GM23338 (cell line): ENCODE measurements at regions not wholly inside any gene's neighbourhood (a gene's known extent, or its start where the extent isn't known, plus 50 kb on each side); places are given as distances from the start of the nearest gene placed in this dataset.

Experiments
- ATAC-seq: fragments of 200-7000 bp; cut with Tn5 transposase; 3 replicates; pipeline ENCODE4 v1.9.1; 2020
- DNase-seq: peaks from one replicate; pipeline ENCODE4 v3.0.0-alpha.2; 2015; ENCODE audit warnings: low spot score
- H2AFZ ChIP-seq: fragments of 200-600 bp; sonication (generic); 2 replicates; pipeline ENCODE4 v1.8.0; 2016; ENCODE audit warnings: antibody characterized with exemption, mild to moderate bottlenecking, moderate library complexity
- H3F3A ChIP-seq: fragments of 200-600 bp; sonication (generic); replicated peaks from 2 replicates; pipeline ENCODE4 v1.8.0; 2017; ENCODE audit warnings: antibody characterized with exemption, mixed run types, low read depth
- H3K27ac ChIP-seq: fragments of 200-600 bp; sonication (generic); 2 replicates; pipeline ENCODE4 v1.6.1; 2016; ENCODE audit warnings: low read depth
- H3K27me3 ChIP-seq: fragments of 200-600 bp; sonication (generic); 2 replicates; pipeline ENCODE4 v1.8.0; 2016; ENCODE audit warnings: mild to moderate bottlenecking, mixed run types, moderate library complexity; ENCODE audit not compliant: insufficient read depth
- H3K36me3 ChIP-seq: fragments of 200-600 bp; sonication (generic); 2 replicates; pipeline ENCODE4 v1.8.0; 2016; ENCODE audit warnings: mild to moderate bottlenecking; ENCODE audit not compliant: insufficient read depth
- H3K4me1 ChIP-seq: fragments of 200-600 bp; sonication (generic); 2 replicates; pipeline ENCODE4 v1.8.0; 2016; ENCODE audit warnings: mild to moderate bottlenecking, moderate library complexity; ENCODE audit not compliant: insufficient read depth
- H3K4me2 ChIP-seq: fragments of 200-600 bp; sonication (generic); 2 replicates; pipeline ENCODE4 v1.7.1; 2017; ENCODE audit warnings: mixed run types
- H3K4me3 ChIP-seq: fragments of 200-600 bp; sonication (generic); 2 replicates; pipeline ENCODE4 v1.6.1; 2016; ENCODE audit warnings: mixed run types
- H3K79me2 ChIP-seq: fragments of 200-600 bp; sonication (generic); replicated peaks from 2 replicates; pipeline ENCODE4 v1.8.0; 2017; ENCODE audit warnings: mild to moderate bottlenecking; ENCODE audit not compliant: insufficient read depth
- H3K9me2 ChIP-seq: fragments of 200-600 bp; sonication (generic); 2 replicates; pipeline ENCODE4 v1.8.0; 2017; ENCODE audit not compliant: insufficient read depth
- H4K20me1 ChIP-seq: fragments of 200-600 bp; sonication (generic); replicated peaks from 2 replicates; pipeline ENCODE4 v1.8.0; 2017; ENCODE audit warnings: mild to moderate bottlenecking; ENCODE audit not compliant: insufficient read depth
- H3K27ac Mint-ChIP-seq: 2 replicates; pipeline ENCODE4 v1.8.0; 2020; ENCODE audit warnings: inconsistent platforms, mild to moderate bottlenecking, moderate library complexity, mixed read lengths
- H3K27me3 Mint-ChIP-seq: 3 replicates; pipeline ENCODE4 v1.8.0; 2022; ENCODE audit warnings: low read depth, mild to moderate bottlenecking, moderate library complexity, mixed read lengths, inconsistent platforms; ENCODE audit not compliant: insufficient read depth, poor library complexity
- H3K36me3 Mint-ChIP-seq: 3 replicates; pipeline ENCODE4 v1.8.0; 2021; ENCODE audit warnings: low read depth, mild to moderate bottlenecking, inconsistent platforms, moderate library complexity, mixed read lengths
- H3K4me1 Mint-ChIP-seq: 3 replicates; pipeline ENCODE4 v1.8.0; 2020; ENCODE audit warnings: mild to moderate bottlenecking, inconsistent platforms, mixed read lengths
- H3K4me3 Mint-ChIP-seq: 3 replicates; pipeline ENCODE4 v1.8.0; 2021; ENCODE audit warnings: moderate library complexity, mild to moderate bottlenecking, inconsistent platforms, mixed read lengths
- H3K9me3 Mint-ChIP-seq: 3 replicates; pipeline ENCODE4 v1.8.0; 2020; ENCODE audit warnings: moderate library complexity, mild to moderate bottlenecking, inconsistent platforms, mixed read lengths
- EZH2 ChIP-seq: fragments of 200-600 bp; sonication (generic); IDR thresholded peaks from one replicate; pipeline ENCODE4 v1.8.0; 2017; ENCODE audit warnings: antibody characterized with exemption, mild to moderate bottlenecking, low read depth; ENCODE audit not compliant: unreplicated experiment
- NANOG ChIP-seq: IDR thresholded peaks from 2 replicates; pipeline ENCODE4 v1.6.1; 2016; ENCODE audit warnings: antibody characterized with exemption, borderline replicate concordance
- POLR2AphosphoS5 ChIP-seq: IDR thresholded peaks from 2 replicates; pipeline ENCODE4 v1.6.1; 2016; ENCODE audit warnings: antibody characterized with exemption, low read depth
- REST ChIP-seq: IDR thresholded peaks from one replicate; pipeline ENCODE4 v1.6.1; 2018; ENCODE audit warnings: antibody characterized with exemption; ENCODE audit not compliant: unreplicated experiment
- ZNF331 ChIP-seq: fragments of 250-450 bp; sonication (Bioruptor Pico); IDR thresholded peaks from 2 replicates; pipeline ENCODE4 v1.5.0; 2020; ENCODE audit warnings: low read depth, mild to moderate bottlenecking, moderate library complexity
- ZNF462 ChIP-seq: fragments of 250-450 bp; sonication (Bioruptor Pico); IDR thresholded peaks from 2 replicates; pipeline ENCODE4 v1.5.0; 2020; ENCODE audit warnings: mild to moderate bottlenecking, moderate library complexity
- TF ChIP-seq, protein P1 (sequence below): IDR thresholded peaks from 2 replicates; pipeline ENCODE4 v1.6.1; 2016; ENCODE audit warnings: antibody characterized with exemption
- TF ChIP-seq, protein P2 (sequence below), 2 experiments: fragments of 200-600 bp in 1 of 2; sonication (generic) in 1 of 2; conservative IDR thresholded peaks; 2 replicates each; pipeline versions ENCODE4 v1.5.1 to v1.6.1; 2016 to 2017; ENCODE audit warnings: antibody characterized with exemption in 2 of 2, low read depth in 2 of 2, mild to moderate bottlenecking in 2 of 2, moderate library complexity in 1 of 2

GRCh38 chr4:148903388-148903787 lies 461.2 kb upstream of the NR3C2 start:
- Mint-ChIP-seq H3K4me3 (no peak overlapping the region), H3K27me3 (no peaks in the 10 kb centered on the region), H3K36me3 (peaks cover 17% of the 10 kb centered on the region), H3K9me3 (peaks cover 23% of the 10 kb centered on the region), H3K27ac (no peak overlapping the region), H3K4me1 (peaks cover 14% of the 10 kb centered on the region)
- Histone ChIP-seq H4K20me1 (no peaks in the 10 kb centered on the region), H3F3A (no peaks in the 10 kb centered on the region), H2AFZ (no peak overlapping the region), H3K9me2 (peaks cover 3% of the 10 kb centered on the region), H3K27me3 (no peaks in the 10 kb centered on the region), H3K27ac (no peak overlapping the region), H3K4me3 (no peak overlapping the region), H3K79me2 (no peaks in the 10 kb centered on the region), H3K4me1 (peaks cover 11% of the 10 kb centered on the region), H3K36me3 (peaks cover 5% of the 10 kb centered on the region; the same call in 1 of the 2 replicates), H3K4me2 (no peak overlapping the region)
- DNase-seq (no peak), ATAC-seq (no peak)
- no peak for TF ChIP-seq ZNF331 (CRISPR knock-in tag)

- Histone ChIP-seq H3K27me3 (no peaks in the 10 kb centered on the region), H3K36me3 (peaks cover 8% of the 10 kb centered on the region; the same call in 1 of the 2 replicates), H4K20me1 (no peaks in the 10 kb centered on the region), H3K4me2 (no peak overlapping the region), H3K79me2 (no peaks in the 10 kb centered on the region), H3K4me3 (no peak overlapping the region), H3K27ac (no peak overlapping the region), H3F3A (no peaks in the 10 kb centered on the region), H2AFZ (no peak overlapping the region), H3K4me1 (peaks cover 11% of the 10 kb centered on the region), H3K9me2 (peaks cover 3% of the 10 kb centered on the region)
- no peak overlapping the region for H3K4me3 Mint-ChIP-seq
- no peak overlapping the region; the same call in 1 of the 2 replicates for H3K27ac Mint-ChIP-seq
- peaks cover 36% of the 10 kb centered on the region for H3K36me3 Mint-ChIP-seq
- peaks cover 42% of the 10 kb centered on the region for H3K9me3 Mint-ChIP-seq
- ATAC-seq (peak; percentile 82), DNase-seq (peak; percentile 38)
- no peaks in the 10 kb centered on the region for H3K27me3 Mint-ChIP-seq
- H3K4me1 Mint-ChIP-seq: peaks cover 14% of the 10 kb centered on the region
- TF ChIP-seq NANOG (no peak), POLR2AphosphoS5 (no peak), ZNF462 (CRISPR knock-in tag) (0 out of 2 replicates have a peak, but pooled peaks have one; percentile 38), EZH2 (no peak), REST (no peak)
- TF ChIP-seq, protein P1, sequence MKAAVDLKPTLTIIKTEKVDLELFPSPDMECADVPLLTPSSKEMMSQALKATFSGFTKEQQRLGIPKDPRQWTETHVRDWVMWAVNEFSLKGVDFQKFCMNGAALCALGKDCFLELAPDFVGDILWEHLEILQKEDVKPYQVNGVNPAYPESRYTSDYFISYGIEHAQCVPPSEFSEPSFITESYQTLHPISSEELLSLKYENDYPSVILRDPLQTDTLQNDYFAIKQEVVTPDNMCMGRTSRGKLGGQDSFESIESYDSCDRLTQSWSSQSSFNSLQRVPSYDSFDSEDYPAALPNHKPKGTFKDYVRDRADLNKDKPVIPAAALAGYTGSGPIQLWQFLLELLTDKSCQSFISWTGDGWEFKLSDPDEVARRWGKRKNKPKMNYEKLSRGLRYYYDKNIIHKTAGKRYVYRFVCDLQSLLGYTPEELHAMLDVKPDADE: no peak
- TF ChIP-seq, protein P2, sequence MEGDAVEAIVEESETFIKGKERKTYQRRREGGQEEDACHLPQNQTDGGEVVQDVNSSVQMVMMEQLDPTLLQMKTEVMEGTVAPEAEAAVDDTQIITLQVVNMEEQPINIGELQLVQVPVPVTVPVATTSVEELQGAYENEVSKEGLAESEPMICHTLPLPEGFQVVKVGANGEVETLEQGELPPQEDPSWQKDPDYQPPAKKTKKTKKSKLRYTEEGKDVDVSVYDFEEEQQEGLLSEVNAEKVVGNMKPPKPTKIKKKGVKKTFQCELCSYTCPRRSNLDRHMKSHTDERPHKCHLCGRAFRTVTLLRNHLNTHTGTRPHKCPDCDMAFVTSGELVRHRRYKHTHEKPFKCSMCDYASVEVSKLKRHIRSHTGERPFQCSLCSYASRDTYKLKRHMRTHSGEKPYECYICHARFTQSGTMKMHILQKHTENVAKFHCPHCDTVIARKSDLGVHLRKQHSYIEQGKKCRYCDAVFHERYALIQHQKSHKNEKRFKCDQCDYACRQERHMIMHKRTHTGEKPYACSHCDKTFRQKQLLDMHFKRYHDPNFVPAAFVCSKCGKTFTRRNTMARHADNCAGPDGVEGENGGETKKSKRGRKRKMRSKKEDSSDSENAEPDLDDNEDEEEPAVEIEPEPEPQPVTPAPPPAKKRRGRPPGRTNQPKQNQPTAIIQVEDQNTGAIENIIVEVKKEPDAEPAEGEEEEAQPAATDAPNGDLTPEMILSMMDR (conservative IDR thresholded peaks at IDR 0.05; ENCODE audit: low read depth in 2 of 2): peak; percentile 10 to 68; a peak in 2 of 4 replicates
These were observed 459.0 kb upstream of the NR3C2 start for GRCh38 chr4:148901075-148901705.
